GM12891 (cell line): ENCODE measurements at regions not wholly inside any gene's neighbourhood (a gene's known extent, or its start where the extent isn't known, plus 50 kb on each side); places are given as distances from the start of the nearest gene placed in this dataset.

Experiments
- PAX5 ChIP-seq: IDR thresholded peaks from 2 replicates; pipeline ENCODE4 v1.6.1; 2011; ENCODE audit warnings: low read length, moderate library complexity, mild to moderate bottlenecking; ENCODE audit not compliant: insufficient read depth, severe bottlenecking
- POLR2A ChIP-seq: IDR thresholded peaks from 2 replicates; pipeline ENCODE4 v1.6.1; 2011; ENCODE audit warnings: low read depth, low read length, control low read depth
- POLR2AphosphoS5 ChIP-seq: IDR thresholded peaks from 2 replicates; pipeline ENCODE4 v1.6.1; 2011; ENCODE audit warnings: low read depth, low read length, control low read depth

GRCh38 chr11:119902656-119903231 is 173.7 kb upstream of the NECTIN1 start:
- TF ChIP-seq POLR2A (no peak), PAX5 (no peak), POLR2AphosphoS5 (no peak)
